Nephron progenitor cell (in vitro differentiated cells): ENCODE measurements at regions not wholly inside any gene's neighbourhood (a gene's known extent, or its start where the extent isn't known, plus 50 kb on each side); places are given as distances from the start of the nearest gene placed in this dataset.

Experiments
- DNase-seq: peaks from one replicate; pipeline ENCODE4 v3.0.0; 2021
- H3K27ac Mint-ChIP-seq: 2 replicates; pipeline ENCODE4 v1.8.0; 2021; ENCODE audit warnings: mild to moderate bottlenecking, moderate library complexity, mixed read lengths
- H3K27me3 Mint-ChIP-seq: 2 replicates; pipeline ENCODE4 v1.8.0; 2021; ENCODE audit warnings: mild to moderate bottlenecking, low read depth, mixed read lengths; ENCODE audit not compliant: poor library complexity
- H3K36me3 Mint-ChIP-seq: 2 replicates; pipeline ENCODE4 v1.8.0; 2021; ENCODE audit warnings: low read depth, mixed read lengths
- H3K4me1 Mint-ChIP-seq: 2 replicates; pipeline ENCODE4 v1.8.0; 2021; ENCODE audit warnings: mixed read lengths
- H3K4me3 Mint-ChIP-seq: 2 replicates; pipeline ENCODE4 v1.8.0; 2021; ENCODE audit warnings: mild to moderate bottlenecking, moderate library complexity, mixed read lengths
- H3K9me3 Mint-ChIP-seq: 2 replicates; pipeline ENCODE4 v1.8.0; 2021; ENCODE audit warnings: mild to moderate bottlenecking, moderate library complexity, mixed read lengths
- TF ChIP-seq, protein P1 (sequence below): fragments of 200-600 bp; sonication (generic); IDR thresholded peaks from 2 replicates; pipeline ENCODE4 v1.5.0; 2021; ENCODE audit warnings: antibody characterized with exemption

DNA sequence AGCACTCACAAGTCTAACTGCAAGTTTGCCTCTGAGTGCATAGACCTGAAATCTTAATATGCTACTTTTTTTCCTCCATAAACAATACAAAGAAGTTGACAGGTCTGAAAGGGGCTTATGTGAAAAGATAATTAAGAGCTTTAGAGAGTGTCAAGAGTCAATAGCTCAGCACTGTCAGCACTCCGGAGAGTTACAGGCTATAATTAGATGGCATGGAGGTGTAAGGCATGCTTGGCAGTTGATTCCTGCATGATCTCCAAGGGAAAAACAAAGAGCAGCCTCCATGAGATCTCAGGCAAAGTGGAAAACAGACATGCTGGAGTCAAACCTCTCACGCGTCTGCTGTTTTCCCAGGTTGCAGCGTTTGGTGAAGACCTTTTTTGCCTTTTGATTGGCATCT, 468.7 kb downstream of the TLE4 start:
- Mint-ChIP-seq H3K4me1 (peaks cover 14% of the 10 kb centered on the region), H3K27me3 (peaks cover 3% of the 10 kb centered on the region), H3K36me3 (no peaks in the 10 kb centered on the region), H3K4me3 (no peak overlapping the region), H3K27ac (peak overlapping the region; percentile 9), H3K9me3 (no peaks in the 10 kb centered on the region)
- no peak for DNase-seq
- TF ChIP-seq, protein P1, sequence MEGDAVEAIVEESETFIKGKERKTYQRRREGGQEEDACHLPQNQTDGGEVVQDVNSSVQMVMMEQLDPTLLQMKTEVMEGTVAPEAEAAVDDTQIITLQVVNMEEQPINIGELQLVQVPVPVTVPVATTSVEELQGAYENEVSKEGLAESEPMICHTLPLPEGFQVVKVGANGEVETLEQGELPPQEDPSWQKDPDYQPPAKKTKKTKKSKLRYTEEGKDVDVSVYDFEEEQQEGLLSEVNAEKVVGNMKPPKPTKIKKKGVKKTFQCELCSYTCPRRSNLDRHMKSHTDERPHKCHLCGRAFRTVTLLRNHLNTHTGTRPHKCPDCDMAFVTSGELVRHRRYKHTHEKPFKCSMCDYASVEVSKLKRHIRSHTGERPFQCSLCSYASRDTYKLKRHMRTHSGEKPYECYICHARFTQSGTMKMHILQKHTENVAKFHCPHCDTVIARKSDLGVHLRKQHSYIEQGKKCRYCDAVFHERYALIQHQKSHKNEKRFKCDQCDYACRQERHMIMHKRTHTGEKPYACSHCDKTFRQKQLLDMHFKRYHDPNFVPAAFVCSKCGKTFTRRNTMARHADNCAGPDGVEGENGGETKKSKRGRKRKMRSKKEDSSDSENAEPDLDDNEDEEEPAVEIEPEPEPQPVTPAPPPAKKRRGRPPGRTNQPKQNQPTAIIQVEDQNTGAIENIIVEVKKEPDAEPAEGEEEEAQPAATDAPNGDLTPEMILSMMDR: no peak

DNA sequence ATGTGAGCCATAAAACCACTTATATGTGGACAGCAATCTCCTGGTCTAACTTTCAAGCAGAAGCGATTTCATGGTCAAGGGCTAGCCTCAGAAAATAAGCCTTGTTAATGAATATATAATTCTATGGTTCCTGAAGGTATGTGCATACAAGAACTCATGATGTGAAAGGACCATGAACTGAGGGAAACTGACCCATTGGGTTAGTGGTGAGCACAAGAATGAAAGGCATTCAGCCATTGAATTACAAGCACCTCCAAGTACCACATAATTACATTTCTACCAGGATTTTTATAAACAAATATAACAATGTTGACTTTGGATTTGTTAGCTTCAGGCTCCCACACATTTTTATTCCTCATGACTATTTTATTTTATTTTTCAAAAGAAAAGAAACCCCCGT, 459.0 kb downstream of the TLE4 start:
- H3K4me1 Mint-ChIP-seq: no peaks in the 10 kb centered on the region
- H3K27ac Mint-ChIP-seq: no peak overlapping the region
- TF ChIP-seq, protein P1: no peak
- no peaks in the 10 kb centered on the region for H3K36me3 Mint-ChIP-seq
- peaks cover 11% of the 10 kb centered on the region for H3K9me3 Mint-ChIP-seq
- peaks cover 4% of the 10 kb centered on the region for H3K27me3 Mint-ChIP-seq
- H3K4me3 Mint-ChIP-seq: no peak overlapping the region
- DNase-seq: no peak

DNA sequence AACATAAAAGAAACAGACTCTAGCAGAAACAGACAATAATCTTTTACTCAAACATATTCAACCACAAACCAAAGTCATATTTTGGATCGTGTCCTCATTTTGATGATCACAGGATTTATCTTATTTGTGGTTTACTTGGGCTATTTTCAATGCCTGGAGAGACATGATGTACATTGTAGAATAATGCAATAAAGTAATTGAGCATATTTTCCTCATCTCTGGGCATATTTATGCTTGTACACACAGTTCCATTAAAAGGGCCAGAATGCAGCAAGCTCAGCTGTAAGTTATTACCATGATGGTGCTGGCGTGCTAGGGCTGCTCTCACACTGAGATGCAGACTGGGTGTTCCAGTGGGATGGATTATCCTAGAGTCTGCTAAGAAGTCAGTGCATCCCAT, 456.7 kb downstream of the TLE4 start:
- Mint-ChIP-seq H3K27me3 (peaks cover 4% of the 10 kb centered on the region), H3K4me3 (no peak overlapping the region), H3K4me1 (no peaks in the 10 kb centered on the region)

DNA sequence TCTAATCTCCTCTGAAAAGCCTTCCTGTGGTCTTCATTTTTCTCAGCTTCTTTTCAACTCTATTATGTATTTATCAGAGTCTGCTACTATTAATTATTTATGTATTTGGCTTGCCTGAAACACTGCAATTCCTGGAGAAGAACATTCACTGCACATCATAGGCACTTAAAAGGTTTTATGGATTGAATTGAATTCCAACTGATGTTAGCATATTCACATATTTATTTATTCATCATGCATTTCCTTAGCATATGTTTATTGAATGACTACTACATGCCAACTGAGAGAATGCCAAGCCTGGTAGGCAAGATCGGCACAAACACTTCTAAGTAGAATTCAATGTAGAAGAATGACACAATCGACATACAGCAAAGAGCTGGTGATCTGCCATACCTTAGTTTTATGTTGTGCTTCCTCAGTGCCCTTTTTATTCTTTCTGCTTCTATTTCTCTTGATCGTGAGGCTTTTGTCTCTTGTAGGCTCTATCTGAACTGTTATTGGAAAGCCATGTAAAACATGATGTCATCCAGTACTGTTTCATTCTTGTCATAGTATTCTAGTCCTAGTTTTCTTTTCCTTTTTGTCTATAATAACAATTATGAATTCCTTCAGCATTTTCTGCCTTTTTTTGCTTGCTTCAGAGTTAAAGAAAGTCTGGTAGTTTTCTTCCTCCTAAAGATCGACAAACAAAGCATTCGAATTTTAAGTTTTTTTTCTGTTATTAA, 454.2 kb downstream of the TLE4 start:
- Mint-ChIP-seq H3K4me1 (no peaks in the 10 kb centered on the region), H3K27ac (no peak overlapping the region), H3K27me3 (no peaks in the 10 kb centered on the region), H3K4me3 (no peak overlapping the region), H3K36me3 (no peaks in the 10 kb centered on the region), H3K9me3 (peaks cover 11% of the 10 kb centered on the region)
- TF ChIP-seq, protein P1: no peak
- no peak for DNase-seq

More for the DNA sequence above, 456.7 kb downstream of the TLE4 start:
- no peak for DNase-seq
- TF ChIP-seq, protein P1: no peak
- Mint-ChIP-seq H3K36me3 (no peaks in the 10 kb centered on the region), H3K27ac (no peak overlapping the region), H3K9me3 (peaks cover 16% of the 10 kb centered on the region)

DNA sequence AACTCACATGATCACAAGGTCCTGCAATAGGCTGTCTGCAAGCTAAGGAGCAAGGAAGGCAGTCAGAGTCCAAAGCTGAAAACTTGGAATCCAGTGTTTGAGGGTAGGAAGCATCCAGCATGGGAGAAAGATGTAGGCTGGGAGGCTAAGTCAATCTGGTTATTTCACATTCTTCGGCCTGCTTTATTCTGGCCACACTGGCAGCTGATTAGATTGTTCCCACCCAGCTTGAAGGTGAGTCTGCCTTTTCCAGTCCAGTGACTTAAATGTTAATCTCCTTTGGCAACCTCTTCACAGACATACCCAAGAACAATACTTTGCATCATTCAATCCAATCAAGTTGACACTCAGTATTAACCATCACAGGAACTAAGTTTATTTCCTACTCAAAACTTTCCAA, 453.4 kb downstream of the TLE4 start:
- Mint-ChIP-seq H3K27ac (no peak overlapping the region), H3K36me3 (no peaks in the 10 kb centered on the region), H3K9me3 (peaks cover 11% of the 10 kb centered on the region), H3K4me3 (no peak overlapping the region), H3K4me1 (peaks cover 3% of the 10 kb centered on the region), H3K27me3 (no peaks in the 10 kb centered on the region)
- TF ChIP-seq, protein P1: no peak
- no peak for DNase-seq

DNA sequence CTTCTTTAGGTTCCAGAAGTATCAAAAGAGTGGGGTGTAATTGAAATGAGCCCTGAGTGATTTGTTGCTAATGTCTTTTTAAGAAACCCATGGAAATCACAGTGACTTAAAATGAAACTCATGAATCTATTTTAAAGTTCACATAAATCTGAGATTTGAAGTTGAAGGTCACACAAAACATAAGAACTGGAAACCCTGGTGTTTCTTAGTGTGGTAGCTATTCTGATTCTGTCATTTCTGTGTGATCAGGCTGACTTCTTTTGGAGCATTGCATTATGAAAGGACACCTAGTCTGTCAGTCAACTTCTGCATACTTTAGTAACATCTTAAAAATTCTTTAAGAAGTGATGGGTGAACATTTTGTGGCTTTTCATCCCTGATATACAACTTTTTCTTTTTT, 448.8 kb downstream of the TLE4 start:
- Mint-ChIP-seq H3K4me1 (peaks cover 5% of the 10 kb centered on the region), H3K27me3 (no peaks in the 10 kb centered on the region)

More for the DNA sequence above, 448.8 kb downstream of the TLE4 start:
- Mint-ChIP-seq H3K36me3 (no peaks in the 10 kb centered on the region), H3K4me3 (no peak overlapping the region), H3K9me3 (peaks cover 3% of the 10 kb centered on the region), H3K27ac (no peak overlapping the region)
- DNase-seq: no peak
- TF ChIP-seq, protein P1: no peak
